ENCODE measurements at regions not wholly inside any gene's neighbourhood (a gene's known extent, or its start where the extent isn't known, plus 50 kb on each side); places are given as distances from the start of the nearest gene placed in this dataset.

DNA sequence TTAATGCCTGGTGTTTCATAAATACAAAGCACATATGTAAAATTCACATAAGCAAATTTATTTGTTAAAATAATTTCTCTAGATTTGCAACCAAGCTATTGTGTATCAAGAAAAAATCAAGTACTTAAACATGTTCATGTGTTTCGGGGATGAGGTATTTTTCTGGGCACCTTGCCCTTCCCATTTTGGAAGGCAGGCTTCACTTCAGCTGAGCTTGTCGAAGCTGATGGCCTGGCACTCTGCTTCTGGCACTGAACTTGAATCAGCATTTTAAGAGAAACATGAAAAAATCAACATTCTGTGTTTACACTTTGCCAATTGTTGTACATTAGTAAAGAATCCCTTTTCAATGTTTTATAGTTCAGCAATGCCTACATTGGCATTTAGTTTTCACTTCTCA is 179.1 kb upstream of the STEAP4 start:
- no peak overlapping the region for H3K27ac Mint-ChIP-seq (ENCODE audit: unreplicated experiment)
- DNase-seq, result no peak
- no peaks in the 10 kb centered on the region for H3K9me3 Mint-ChIP-seq (ENCODE audit: unreplicated experiment)
- no peak overlapping the region for H3K4me3 Mint-ChIP-seq (ENCODE audit: unreplicated experiment)
- no peak for TF ChIP-seq CTCF (IDR thresholded peaks at IDR 0.05; ENCODE audit: partially characterized antibody, unreplicated experiment)
- H3K36me3 Mint-ChIP-seq (ENCODE audit: unreplicated experiment), result no peaks in the 10 kb centered on the region
- H3K27me3 Mint-ChIP-seq (ENCODE audit: unreplicated experiment), result no peaks in the 10 kb centered on the region
- peaks cover under 1% of the 10 kb centered on the region for H3K4me1 Mint-ChIP-seq (ENCODE audit: low read depth, unreplicated experiment)

GRCh38 chr7:88484551-88484950 is 177.9 kb upstream of the STEAP4 start:
- Mint-ChIP-seq H3K4me1 (ENCODE audit: low read depth, unreplicated experiment) (peaks cover 6% of the 10 kb centered on the region), H3K36me3 (ENCODE audit: unreplicated experiment) (no peaks in the 10 kb centered on the region), H3K9me3 (ENCODE audit: unreplicated experiment) (no peaks in the 10 kb centered on the region), H3K27me3 (ENCODE audit: unreplicated experiment) (no peaks in the 10 kb centered on the region), H3K27ac (ENCODE audit: unreplicated experiment) (no peak overlapping the region), H3K4me3 (ENCODE audit: unreplicated experiment) (no peak overlapping the region)
- TF ChIP-seq CTCF (IDR thresholded peaks at IDR 0.05; ENCODE audit: partially characterized antibody, unreplicated experiment), result no peak
- no peak for DNase-seq

DNA sequence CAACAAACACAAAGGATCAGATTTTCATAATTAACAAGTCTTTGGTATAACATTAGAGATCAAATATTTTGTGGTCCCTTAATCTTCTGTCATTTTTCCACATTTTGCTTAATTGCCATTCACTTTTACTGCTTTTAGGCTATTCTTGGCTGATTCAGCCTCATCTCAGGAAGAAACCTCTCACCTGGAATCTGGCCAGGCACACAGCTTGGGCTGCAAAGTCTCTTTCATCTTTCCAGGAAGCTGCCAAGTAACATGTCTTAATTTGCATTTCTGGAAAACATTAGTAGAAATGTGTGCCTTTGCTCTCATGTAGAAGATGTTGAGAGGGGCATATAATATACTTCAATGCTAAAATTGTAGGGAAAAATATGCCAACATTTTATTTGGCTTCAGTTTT is 174.2 kb upstream of the STEAP4 start:
- no peaks in the 10 kb centered on the region for H3K36me3 Mint-ChIP-seq (ENCODE audit: unreplicated experiment)
- no peak for DNase-seq
- no peak overlapping the region for H3K4me3 Mint-ChIP-seq (ENCODE audit: unreplicated experiment)
- H3K27ac Mint-ChIP-seq (ENCODE audit: unreplicated experiment), result no peak overlapping the region
- peaks cover 14% of the 10 kb centered on the region for H3K4me1 Mint-ChIP-seq (ENCODE audit: low read depth, unreplicated experiment)
- H3K9me3 Mint-ChIP-seq (ENCODE audit: unreplicated experiment), result no peaks in the 10 kb centered on the region
- no peaks in the 10 kb centered on the region for H3K27me3 Mint-ChIP-seq (ENCODE audit: unreplicated experiment)
- TF ChIP-seq CTCF (IDR thresholded peaks at IDR 0.05; ENCODE audit: partially characterized antibody, unreplicated experiment), result no peak

DNA sequence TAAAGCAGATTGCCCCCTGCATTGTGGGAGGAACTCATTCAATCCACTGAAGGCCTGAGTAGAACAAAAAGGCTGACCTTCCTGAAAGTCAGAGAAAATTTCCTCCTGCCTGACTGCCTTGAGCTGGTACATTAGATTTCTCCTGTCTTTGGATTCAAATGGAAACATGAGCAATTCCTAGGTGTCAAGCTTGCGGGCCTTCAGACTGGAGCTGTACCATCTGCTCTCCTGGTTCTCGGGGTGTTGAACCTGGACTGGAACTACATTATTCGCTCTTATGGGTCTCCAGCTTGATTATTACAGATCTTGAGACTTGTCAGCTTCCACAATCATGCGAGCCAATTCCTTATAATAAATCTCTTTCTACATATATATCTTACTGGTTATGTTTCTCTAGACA is 173.6 kb upstream of the STEAP4 start:
- no peak for DNase-seq
- peaks cover 14% of the 10 kb centered on the region for H3K4me1 Mint-ChIP-seq (ENCODE audit: low read depth, unreplicated experiment)
- H3K27ac Mint-ChIP-seq (ENCODE audit: unreplicated experiment), result no peak overlapping the region
- H3K27me3 Mint-ChIP-seq (ENCODE audit: unreplicated experiment), result no peaks in the 10 kb centered on the region
- H3K4me3 Mint-ChIP-seq (ENCODE audit: unreplicated experiment), result no peak overlapping the region
- H3K36me3 Mint-ChIP-seq (ENCODE audit: unreplicated experiment), result no peaks in the 10 kb centered on the region
- no peak for TF ChIP-seq CTCF (IDR thresholded peaks at IDR 0.05; ENCODE audit: partially characterized antibody, unreplicated experiment)
- no peaks in the 10 kb centered on the region for H3K9me3 Mint-ChIP-seq (ENCODE audit: unreplicated experiment)

DNA sequence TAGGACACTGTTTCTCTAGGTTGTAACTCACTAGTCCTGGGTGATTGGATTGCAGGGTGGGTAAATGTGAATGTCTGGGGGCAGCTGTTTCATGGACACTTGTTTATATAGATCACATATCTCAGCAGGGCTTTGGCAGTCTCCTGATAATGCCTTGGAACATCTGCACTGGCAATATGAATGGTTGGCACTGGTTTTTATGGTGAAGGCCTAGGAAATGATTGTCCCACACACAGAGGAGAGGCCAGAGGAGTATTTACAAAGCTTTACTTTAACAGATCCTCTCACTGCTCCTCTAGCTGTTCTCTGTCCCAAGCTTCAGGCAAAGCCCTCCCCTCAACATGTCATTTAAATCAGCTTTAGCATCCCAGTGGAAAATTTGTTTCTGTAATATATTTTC is 171.3 kb upstream of the STEAP4 start:
- no peak for DNase-seq
- Mint-ChIP-seq H3K4me3 (ENCODE audit: unreplicated experiment) (no peak overlapping the region), H3K27ac (ENCODE audit: unreplicated experiment) (peak overlapping the region; percentile 53), H3K27me3 (ENCODE audit: unreplicated experiment) (no peaks in the 10 kb centered on the region), H3K4me1 (ENCODE audit: low read depth, unreplicated experiment) (peaks cover 14% of the 10 kb centered on the region), H3K9me3 (ENCODE audit: unreplicated experiment) (no peaks in the 10 kb centered on the region), H3K36me3 (ENCODE audit: unreplicated experiment) (no peaks in the 10 kb centered on the region)
- no peak for TF ChIP-seq CTCF (IDR thresholded peaks at IDR 0.05; ENCODE audit: partially characterized antibody, unreplicated experiment)
